ENCODE measurements at regions not wholly inside any gene's neighbourhood (a gene's known extent, or its start where the extent isn't known, plus 50 kb on each side); places are given as distances from the start of the nearest gene placed in this dataset.

GRCh38 chr4:141290771-141291170, 70.1 kb downstream of the ZNF330 start:
- ChIA-PET CTCF (no interaction called here), POLR2A (no interaction called here)
- DNase-seq (ENCODE audit: extremely low spot score) = no peak
- no peak for TF ChIP-seq NFRKB (IDR thresholded peaks at IDR 0.05)
- TF ChIP-seq L3MBTL2 (conservative IDR thresholded peaks at IDR 0.05) = no peak
- no peak for TF ChIP-seq TARDBP (IDR thresholded peaks at IDR 0.05)
- no peak for TF ChIP-seq ELF4 (IDR thresholded peaks at IDR 0.05)
- TF ChIP-seq BHLHE40 (IDR thresholded peaks at IDR 0.05; ENCODE audit: borderline replicate concordance) = no peak
- TF ChIP-seq FOXM1 (IDR thresholded peaks at IDR 0.05; ENCODE audit: borderline replicate concordance) = no peak
- TF ChIP-seq SUZ12 (IDR thresholded peaks at IDR 0.05) = no peak

GRCh38 chr4:141294306-141294705, 73.6 kb downstream of the ZNF330 start:
- ChIA-PET CTCF (interaction anchor here (1.1 to 2.1 kb wide), 2 partner anchors 12 to 410 kb away, joined by 3 to 10 read pairs; no protein-coding TSS in a partner anchor), POLR2A (no interaction called here)
- TF ChIP-seq TARDBP (IDR thresholded peaks at IDR 0.05) = no peak
- no peak for TF ChIP-seq FOXA1 (IDR thresholded peaks at IDR 0.05)
- no peak for TF ChIP-seq ZNF384 (IDR thresholded peaks at IDR 0.05)
- no peak for TF ChIP-seq FOXK2 (IDR thresholded peaks at IDR 0.05)
- TF ChIP-seq LEF1 (IDR thresholded peaks at IDR 0.05; ENCODE audit: borderline replicate concordance) = no peak
- TF ChIP-seq, protein P1, sequence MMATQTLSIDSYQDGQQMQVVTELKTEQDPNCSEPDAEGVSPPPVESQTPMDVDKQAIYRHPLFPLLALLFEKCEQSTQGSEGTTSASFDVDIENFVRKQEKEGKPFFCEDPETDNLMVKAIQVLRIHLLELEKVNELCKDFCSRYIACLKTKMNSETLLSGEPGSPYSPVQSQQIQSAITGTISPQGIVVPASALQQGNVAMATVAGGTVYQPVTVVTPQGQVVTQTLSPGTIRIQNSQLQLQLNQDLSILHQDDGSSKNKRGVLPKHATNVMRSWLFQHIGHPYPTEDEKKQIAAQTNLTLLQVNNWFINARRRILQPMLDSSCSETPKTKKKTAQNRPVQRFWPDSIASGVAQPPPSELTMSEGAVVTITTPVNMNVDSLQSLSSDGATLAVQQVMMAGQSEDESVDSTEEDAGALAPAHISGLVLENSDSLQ (IDR thresholded peaks at IDR 0.05) = no peak
- TF ChIP-seq HDGF (IDR thresholded peaks at IDR 0.05; ENCODE audit: borderline replicate concordance) = no peak
- no peak for TF ChIP-seq SP1 (IDR thresholded peaks at IDR 0.05)
- no peak for TF ChIP-seq BHLHE40 (IDR thresholded peaks at IDR 0.05; ENCODE audit: borderline replicate concordance)
- TF ChIP-seq FOXM1 (IDR thresholded peaks at IDR 0.05; ENCODE audit: borderline replicate concordance) = no peak
- no peak for TF ChIP-seq CTBP1 (IDR thresholded peaks at IDR 0.05; ENCODE audit: borderline replicate concordance)
- no peak for TF ChIP-seq SUZ12 (IDR thresholded peaks at IDR 0.05)
- TF ChIP-seq ARNT (IDR thresholded peaks at IDR 0.05) = no peak
- DNase-seq (ENCODE audit: extremely low spot score) = no peak

- DNase-seq (ENCODE audit: extremely low spot score) = no peak
- TF ChIP-seq FOXM1 (IDR thresholded peaks at IDR 0.05; ENCODE audit: borderline replicate concordance) (no peak), FOXK2 (IDR thresholded peaks at IDR 0.05) (no peak), LEF1 (IDR thresholded peaks at IDR 0.05; ENCODE audit: borderline replicate concordance) (no peak)
- TF ChIP-seq, protein P1 (IDR thresholded peaks at IDR 0.05) = no peak
- POLR2A ChIA-PET = no interaction called here
- CTCF ChIA-PET = no interaction called here
Measured at GRCh38 chr4:141301216-141301615, 80.5 kb downstream of the ZNF330 start.

DNA sequence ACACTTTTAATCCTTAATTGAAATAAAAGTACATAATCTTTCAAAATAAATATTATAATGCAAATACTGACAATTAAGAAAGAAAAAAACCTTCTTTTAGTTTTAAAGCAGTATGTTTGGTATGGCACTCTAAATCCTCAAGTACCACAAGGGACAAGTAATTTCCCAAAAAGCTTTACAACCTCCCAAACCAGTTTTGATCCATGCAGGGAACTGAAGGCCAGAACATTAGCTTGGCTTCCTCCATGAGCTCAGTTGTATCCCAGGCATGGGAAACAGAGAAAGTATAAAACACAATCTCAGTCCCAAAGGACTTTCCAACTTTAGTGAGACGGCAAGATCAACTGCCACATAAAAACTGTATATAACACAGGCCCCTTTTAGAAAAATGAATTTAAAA, 82.2 kb downstream of the ZNF330 start:
- CTCF ChIA-PET = no interaction called here
- POLR2A ChIA-PET = no interaction called here
- no peak for DNase-seq (ENCODE audit: extremely low spot score)
- no peak for TF ChIP-seq FOXK2 (IDR thresholded peaks at IDR 0.05)
- no peak for TF ChIP-seq L3MBTL2 (conservative IDR thresholded peaks at IDR 0.05)
- no peak for TF ChIP-seq CTBP1 (IDR thresholded peaks at IDR 0.05; ENCODE audit: borderline replicate concordance)
- no peak for TF ChIP-seq SP1 (IDR thresholded peaks at IDR 0.05)
- TF ChIP-seq, protein P1 (IDR thresholded peaks at IDR 0.05) = no peak
- TF ChIP-seq ZNF384 (IDR thresholded peaks at IDR 0.05) = no peak
- TF ChIP-seq SUZ12 (IDR thresholded peaks at IDR 0.05) = no peak

DNA sequence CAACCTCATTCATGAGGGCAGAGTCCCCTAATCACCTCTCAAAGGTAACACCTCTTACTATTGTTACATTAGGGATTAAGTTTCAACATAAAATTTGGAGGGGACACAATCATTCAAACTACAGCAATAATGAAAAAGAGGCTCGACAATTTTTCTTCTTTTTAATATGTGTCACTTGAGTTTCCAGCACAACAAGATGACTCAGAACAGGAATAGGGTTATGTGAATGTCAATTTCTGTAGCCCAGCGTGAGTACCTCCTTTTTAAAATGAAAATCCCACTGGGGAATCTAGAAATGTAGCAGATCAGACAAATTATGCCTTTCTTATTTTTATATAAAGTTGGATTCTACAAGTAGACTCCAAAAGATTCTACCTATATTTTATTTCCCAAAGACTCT, 83.7 kb downstream of the ZNF330 start:
- POLR2A ChIA-PET = no interaction called here
- CTCF ChIA-PET = no interaction called here
- TF ChIP-seq SUZ12 (IDR thresholded peaks at IDR 0.05) = no peak
- no peak for TF ChIP-seq TARDBP (IDR thresholded peaks at IDR 0.05)
- TF ChIP-seq ARNT (IDR thresholded peaks at IDR 0.05) = no peak
- no peak for TF ChIP-seq SP1 (IDR thresholded peaks at IDR 0.05)
- TF ChIP-seq ELF4 (IDR thresholded peaks at IDR 0.05) = no peak
- TF ChIP-seq CTBP1 (IDR thresholded peaks at IDR 0.05; ENCODE audit: borderline replicate concordance) = no peak
- no peak for TF ChIP-seq FOXA1 (IDR thresholded peaks at IDR 0.05)
- TF ChIP-seq LEF1 (IDR thresholded peaks at IDR 0.05; ENCODE audit: borderline replicate concordance) = no peak
- no peak for TF ChIP-seq L3MBTL2 (conservative IDR thresholded peaks at IDR 0.05)
- TF ChIP-seq BHLHE40 (IDR thresholded peaks at IDR 0.05; ENCODE audit: borderline replicate concordance) = no peak
- TF ChIP-seq, protein P1 (IDR thresholded peaks at IDR 0.05) = no peak
- TF ChIP-seq HDGF (IDR thresholded peaks at IDR 0.05; ENCODE audit: borderline replicate concordance) = no peak
- TF ChIP-seq ZNF384 (IDR thresholded peaks at IDR 0.05) = no peak
- no peak for TF ChIP-seq FOXM1 (IDR thresholded peaks at IDR 0.05; ENCODE audit: borderline replicate concordance)
- TF ChIP-seq FOXK2 (IDR thresholded peaks at IDR 0.05) = no peak
- TF ChIP-seq NFRKB (IDR thresholded peaks at IDR 0.05) = no peak
- no peak for DNase-seq (ENCODE audit: extremely low spot score)

DNA sequence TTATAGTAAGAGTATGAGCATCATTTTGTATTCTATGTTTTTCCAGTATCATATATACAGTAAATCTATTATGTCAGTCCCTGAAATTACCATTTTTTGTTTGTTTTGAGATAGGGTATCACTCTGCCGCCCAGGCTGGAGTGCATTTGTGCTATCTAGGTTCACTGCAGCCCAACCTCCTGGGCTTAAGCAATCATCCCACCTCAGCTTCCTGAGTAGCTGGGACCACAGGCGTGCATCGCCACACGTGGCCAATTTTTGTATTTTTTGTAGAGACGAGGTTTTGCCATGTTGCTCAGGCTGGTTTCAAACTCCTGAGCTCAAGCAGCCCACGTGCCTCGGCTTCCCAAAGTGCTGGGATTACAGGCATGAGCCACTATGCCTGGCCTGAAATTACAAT, 85.6 kb downstream of the ZNF330 start:
- no peak for TF ChIP-seq FOXM1 (IDR thresholded peaks at IDR 0.05; ENCODE audit: borderline replicate concordance)
- no peak for TF ChIP-seq SP1 (IDR thresholded peaks at IDR 0.05)
- no peak for TF ChIP-seq TARDBP (IDR thresholded peaks at IDR 0.05)
- TF ChIP-seq FOXK2 (IDR thresholded peaks at IDR 0.05) = no peak
- no peak for TF ChIP-seq ELF4 (IDR thresholded peaks at IDR 0.05)
- POLR2A ChIA-PET = no interaction called here
- DNase-seq (ENCODE audit: extremely low spot score) = no peak
- CTCF ChIA-PET = interaction anchor here (0.6 to 1.9 kb wide), 6 partner anchors 11 to 1346 kb away, joined by 3 to 10 read pairs (median 5); no protein-coding TSS in a partner anchor

All from HEK293T (cell line).